ENCODE measurements at regions not wholly inside any gene's neighbourhood (a gene's known extent, or its start where the extent isn't known, plus 50 kb on each side); places are given as distances from the start of the nearest gene placed in this dataset.

- TF ChIP-seq EZH2 (IDR thresholded peaks at IDR 0.05; ENCODE audit: low read depth, unreplicated experiment) (no peak), CTCF (conservative IDR thresholded peaks at IDR 0.05; ENCODE audit: low read depth in 2 of 2) (peak; percentile 14 to 32; a peak in 2 of 4 replicates), ZNF331 (CRISPR knock-in tag; IDR thresholded peaks at IDR 0.05; ENCODE audit: low read depth) (no peak), JUNB (IDR thresholded peaks at IDR 0.05; ENCODE audit: unreplicated experiment) (no peak), EZH2phosphoT487 (IDR thresholded peaks at IDR 0.05; ENCODE audit: unreplicated experiment) (no peak), REST (IDR thresholded peaks at IDR 0.05; ENCODE audit: unreplicated experiment) (no peak), POLR2AphosphoS5 (IDR thresholded peaks at IDR 0.05; ENCODE audit: low read depth) (peak; percentile 75), CREB1 (CRISPR knock-in tag; IDR thresholded peaks at IDR 0.05; ENCODE audit: low read depth) (no peak)
These were observed 201.9 kb upstream of the AGTR2 start for GRCh38 chrX:115968436-115969252.

All from GM23338 (cell line).